PFSK-1 (cell line): ENCODE measurements at regions not wholly inside any gene's neighbourhood (a gene's known extent, or its start where the extent isn't known, plus 50 kb on each side); places are given as distances from the start of the nearest gene placed in this dataset.

Experiments used
- FOXP2 ChIP-seq: optimal IDR thresholded peaks from 2 replicates; pipeline ENCODE3; 2011; ENCODE audit warnings: borderline replicate concordance, control low read depth, inconsistent platforms; ENCODE audit not compliant: insufficient read depth; ENCODE audit errors: extremely low read length, extremely low read depth
- POLR2AphosphoS5 ChIP-seq: IDR thresholded peaks from 2 replicates; pipeline ENCODE4 v1.6.1; 2012; ENCODE audit warnings: low read depth, mild to moderate bottlenecking, control low read depth, low read length, moderate library complexity
- SIN3A ChIP-seq: IDR thresholded peaks from 2 replicates; pipeline ENCODE4 v1.6.1; 2012; ENCODE audit warnings: mild to moderate bottlenecking, low read length, moderate library complexity, borderline replicate concordance; ENCODE audit not compliant: insufficient read depth
- TAF1 ChIP-seq: IDR thresholded peaks from 2 replicates; pipeline ENCODE4 v1.6.1; 2012; ENCODE audit warnings: low read length, control low read depth, borderline replicate concordance; ENCODE audit not compliant: insufficient read depth
- TF ChIP-seq, protein P1 (sequence below), 2 experiments: IDR thresholded peaks; 2 replicates each; pipeline versions ENCODE4 v1.6.1 to v1.8.0; 2011 to 2012; ENCODE audit warnings: low read depth in 2 of 2, low read length in 2 of 2, control low read depth in 1 of 2, inconsistent platforms in 1 of 2, mild to moderate bottlenecking in 1 of 2, moderate library complexity in 1 of 2; ENCODE audit not compliant: insufficient read depth in 1 of 2

DNA sequence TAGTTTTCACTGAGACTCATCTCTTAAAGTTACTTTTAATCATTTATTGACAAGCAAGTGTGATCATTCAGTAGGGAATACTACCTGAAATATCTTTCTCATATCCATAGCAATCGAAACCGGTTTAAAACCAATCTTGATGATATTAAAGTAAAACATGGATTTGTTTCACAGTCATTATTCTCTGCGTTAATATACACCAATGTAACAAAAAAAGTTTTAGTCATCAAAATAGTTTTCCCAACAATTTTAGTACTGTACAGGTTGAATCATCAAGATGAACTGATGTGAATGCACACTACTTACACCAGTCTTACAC lies 137.0 kb upstream of the KRAS start:
- TF ChIP-seq FOXP2 (no peak), SIN3A (no peak), POLR2AphosphoS5 (no peak), TAF1 (no peak)
- TF ChIP-seq, protein P1, sequence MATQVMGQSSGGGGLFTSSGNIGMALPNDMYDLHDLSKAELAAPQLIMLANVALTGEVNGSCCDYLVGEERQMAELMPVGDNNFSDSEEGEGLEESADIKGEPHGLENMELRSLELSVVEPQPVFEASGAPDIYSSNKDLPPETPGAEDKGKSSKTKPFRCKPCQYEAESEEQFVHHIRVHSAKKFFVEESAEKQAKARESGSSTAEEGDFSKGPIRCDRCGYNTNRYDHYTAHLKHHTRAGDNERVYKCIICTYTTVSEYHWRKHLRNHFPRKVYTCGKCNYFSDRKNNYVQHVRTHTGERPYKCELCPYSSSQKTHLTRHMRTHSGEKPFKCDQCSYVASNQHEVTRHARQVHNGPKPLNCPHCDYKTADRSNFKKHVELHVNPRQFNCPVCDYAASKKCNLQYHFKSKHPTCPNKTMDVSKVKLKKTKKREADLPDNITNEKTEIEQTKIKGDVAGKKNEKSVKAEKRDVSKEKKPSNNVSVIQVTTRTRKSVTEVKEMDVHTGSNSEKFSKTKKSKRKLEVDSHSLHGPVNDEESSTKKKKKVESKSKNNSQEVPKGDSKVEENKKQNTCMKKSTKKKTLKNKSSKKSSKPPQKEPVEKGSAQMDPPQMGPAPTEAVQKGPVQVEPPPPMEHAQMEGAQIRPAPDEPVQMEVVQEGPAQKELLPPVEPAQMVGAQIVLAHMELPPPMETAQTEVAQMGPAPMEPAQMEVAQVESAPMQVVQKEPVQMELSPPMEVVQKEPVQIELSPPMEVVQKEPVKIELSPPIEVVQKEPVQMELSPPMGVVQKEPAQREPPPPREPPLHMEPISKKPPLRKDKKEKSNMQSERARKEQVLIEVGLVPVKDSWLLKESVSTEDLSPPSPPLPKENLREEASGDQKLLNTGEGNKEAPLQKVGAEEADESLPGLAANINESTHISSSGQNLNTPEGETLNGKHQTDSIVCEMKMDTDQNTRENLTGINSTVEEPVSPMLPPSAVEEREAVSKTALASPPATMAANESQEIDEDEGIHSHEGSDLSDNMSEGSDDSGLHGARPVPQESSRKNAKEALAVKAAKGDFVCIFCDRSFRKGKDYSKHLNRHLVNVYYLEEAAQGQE (IDR thresholded peaks at IDR 0.05; ENCODE audit: insufficient read depth in 1 of 2, low read depth in 2 of 2, low read length in 2 of 2) = no peak

DNA sequence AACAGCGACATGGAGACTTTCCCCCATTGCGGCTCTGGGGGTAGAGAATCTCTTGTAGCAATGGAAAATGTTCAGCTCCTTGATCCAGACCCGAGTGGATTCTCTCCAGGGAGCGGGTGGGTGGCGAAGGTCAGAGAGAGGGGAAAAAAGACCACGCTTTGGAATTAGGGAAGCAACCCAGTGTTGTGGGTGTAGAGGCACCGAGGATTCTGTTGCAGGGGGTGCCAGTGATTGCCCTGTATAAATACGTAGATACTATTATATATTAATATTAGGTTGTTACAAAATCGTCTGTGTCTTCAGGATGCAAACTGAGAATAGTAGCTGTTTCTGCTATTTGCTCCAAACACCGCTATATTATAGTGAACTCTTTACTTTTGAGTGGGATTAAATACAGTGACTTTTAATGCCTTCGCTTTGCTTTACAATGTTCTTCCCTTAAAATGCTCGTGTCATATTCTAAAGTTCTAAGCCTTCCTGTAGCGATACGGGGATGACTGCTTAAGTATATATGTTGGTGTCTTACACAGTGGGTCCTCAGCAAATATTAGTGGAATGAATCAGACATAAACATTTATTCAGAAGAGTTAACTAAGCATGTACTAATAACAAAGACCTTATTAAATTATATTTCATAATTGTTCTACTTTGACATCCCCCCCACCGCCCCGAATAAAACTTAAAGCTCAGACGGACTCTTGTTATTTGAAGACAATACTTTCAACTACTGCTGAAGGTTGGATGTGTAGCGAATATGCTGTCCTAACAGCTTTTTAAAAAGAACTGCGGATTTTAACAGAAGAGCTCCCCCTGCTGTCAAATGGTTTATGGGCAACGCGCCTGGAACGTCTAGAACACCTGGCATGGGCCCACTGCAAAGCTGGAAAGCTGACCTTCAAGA lies 136.4 kb upstream of the KRAS start:
- TF ChIP-seq, protein P1 (IDR thresholded peaks at IDR 0.05; ENCODE audit: insufficient read depth in 1 of 2, low read depth in 2 of 2, low read length in 2 of 2) = no peak
- TF ChIP-seq POLR2AphosphoS5 (peak; percentile 46; the same call in 1 of the 2 replicates), TAF1 (no peak)

DNA sequence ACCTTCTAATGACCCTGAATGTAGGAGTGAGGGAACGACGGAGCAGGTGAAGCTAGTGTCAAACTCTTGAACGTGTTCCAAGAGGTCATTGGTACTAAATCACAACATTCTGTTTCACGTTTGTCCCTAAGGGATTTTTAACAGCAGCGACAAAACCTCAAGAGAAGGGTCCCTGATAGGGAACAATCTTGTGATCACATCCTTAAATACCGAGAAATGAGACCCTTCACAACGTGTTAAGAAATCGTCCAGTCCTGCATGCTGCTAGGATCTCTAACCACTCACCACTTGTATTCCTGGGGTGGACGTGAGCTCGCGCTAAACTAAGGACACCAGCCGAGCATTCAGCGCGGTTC lies 134.1 kb upstream of the KRAS start:
- TF ChIP-seq FOXP2 (no peak), TAF1 (no peak), SIN3A (no peak), POLR2AphosphoS5 (no peak)
- TF ChIP-seq, protein P1 (IDR thresholded peaks at IDR 0.05; ENCODE audit: insufficient read depth in 1 of 2, low read depth in 2 of 2, low read length in 2 of 2) = no peak

DNA sequence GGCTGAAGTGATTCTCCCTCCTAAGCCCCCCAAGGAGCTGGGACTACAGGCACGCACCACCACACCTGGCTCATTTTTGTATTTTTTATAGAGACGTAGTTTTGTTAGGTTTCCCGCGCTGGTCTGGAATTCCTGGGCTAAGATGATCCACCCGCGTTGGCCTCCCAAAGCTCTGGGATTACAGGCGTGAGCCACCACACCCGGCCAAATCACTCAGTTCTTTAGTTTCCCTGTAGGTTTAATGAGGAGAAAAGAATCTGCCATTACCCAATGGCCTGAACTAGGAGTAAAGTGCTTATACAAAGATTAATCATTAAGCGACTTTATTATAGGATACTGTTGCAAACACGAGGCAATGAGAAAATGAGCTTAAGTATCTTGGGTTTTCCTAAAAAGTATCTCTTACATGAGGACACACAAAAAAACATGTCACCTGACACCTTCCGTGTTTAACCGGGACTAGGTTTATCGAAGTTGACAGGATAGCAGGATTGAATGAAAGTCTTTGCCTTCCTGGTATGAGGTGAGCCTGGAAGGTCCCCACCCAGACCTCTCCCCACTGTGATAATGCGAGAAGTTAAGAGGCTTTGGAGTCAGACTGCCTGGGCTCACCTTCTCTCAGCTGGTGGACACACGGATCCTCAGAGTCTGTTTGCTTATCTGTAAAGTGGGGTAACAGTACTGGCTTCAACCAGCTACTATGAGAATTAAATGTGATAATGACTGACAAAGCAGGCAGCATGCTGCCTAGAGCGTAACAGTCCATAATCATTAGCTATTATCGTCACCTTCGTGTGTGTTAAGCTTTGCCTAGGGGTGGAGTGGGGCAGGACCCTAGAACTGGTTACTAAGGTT lies 133.5 kb upstream of the KRAS start:
- no peak for TF ChIP-seq FOXP2
- TF ChIP-seq TAF1 = no peak
- no peak for TF ChIP-seq POLR2AphosphoS5
- no peak for TF ChIP-seq SIN3A
- TF ChIP-seq, protein P1 (IDR thresholded peaks at IDR 0.05; ENCODE audit: insufficient read depth in 1 of 2, low read depth in 2 of 2, low read length in 2 of 2) = no peak
